HL-60 (cell line): ENCODE measurements at regions not wholly inside any gene's neighbourhood (a gene's known extent, or its start where the extent isn't known, plus 50 kb on each side); places are given as distances from the start of the nearest gene placed in this dataset.

ENCODE experiments used
- POLR2AphosphoS5 ChIP-seq: IDR thresholded peaks from 2 replicates; pipeline ENCODE4 v1.6.1; 2012; ENCODE audit warnings: low read depth
- REST ChIP-seq: IDR thresholded peaks from 2 replicates; pipeline ENCODE4 v1.6.1; 2012; ENCODE audit warnings: low read depth; ENCODE audit not compliant: insufficient replicate concordance
- SPI1 ChIP-seq: IDR thresholded peaks from 2 replicates; pipeline ENCODE4 v1.6.1; 2012; ENCODE audit warnings: low read depth, mild to moderate bottlenecking, borderline replicate concordance
- TF ChIP-seq, protein P1 (sequence below): IDR thresholded peaks from one replicate; pipeline ENCODE4 v1.5.1; 2011; ENCODE audit warnings: low read length, control low read depth, inconsistent platforms; ENCODE audit not compliant: insufficient read depth

DNA sequence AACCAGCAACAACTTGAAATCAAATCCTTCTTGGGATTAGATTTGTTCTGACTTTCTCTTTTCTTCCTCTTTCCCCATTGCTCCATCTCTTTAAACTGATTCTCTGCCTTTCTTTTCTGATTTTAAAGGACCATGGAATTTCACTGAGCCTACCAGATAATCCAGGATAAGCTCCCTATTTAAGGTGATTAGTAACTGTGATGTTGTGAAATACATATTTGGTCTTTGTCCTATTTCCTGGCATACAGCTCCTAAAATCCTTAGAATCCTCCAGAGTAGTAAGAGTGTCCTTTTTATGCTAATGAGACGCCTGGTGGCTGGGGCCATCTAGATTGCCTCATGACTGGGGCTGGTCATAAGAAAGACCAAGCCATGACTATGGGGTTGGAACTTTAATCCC lies 236.9 kb downstream of the USP25 start:
- TF ChIP-seq, protein P1, sequence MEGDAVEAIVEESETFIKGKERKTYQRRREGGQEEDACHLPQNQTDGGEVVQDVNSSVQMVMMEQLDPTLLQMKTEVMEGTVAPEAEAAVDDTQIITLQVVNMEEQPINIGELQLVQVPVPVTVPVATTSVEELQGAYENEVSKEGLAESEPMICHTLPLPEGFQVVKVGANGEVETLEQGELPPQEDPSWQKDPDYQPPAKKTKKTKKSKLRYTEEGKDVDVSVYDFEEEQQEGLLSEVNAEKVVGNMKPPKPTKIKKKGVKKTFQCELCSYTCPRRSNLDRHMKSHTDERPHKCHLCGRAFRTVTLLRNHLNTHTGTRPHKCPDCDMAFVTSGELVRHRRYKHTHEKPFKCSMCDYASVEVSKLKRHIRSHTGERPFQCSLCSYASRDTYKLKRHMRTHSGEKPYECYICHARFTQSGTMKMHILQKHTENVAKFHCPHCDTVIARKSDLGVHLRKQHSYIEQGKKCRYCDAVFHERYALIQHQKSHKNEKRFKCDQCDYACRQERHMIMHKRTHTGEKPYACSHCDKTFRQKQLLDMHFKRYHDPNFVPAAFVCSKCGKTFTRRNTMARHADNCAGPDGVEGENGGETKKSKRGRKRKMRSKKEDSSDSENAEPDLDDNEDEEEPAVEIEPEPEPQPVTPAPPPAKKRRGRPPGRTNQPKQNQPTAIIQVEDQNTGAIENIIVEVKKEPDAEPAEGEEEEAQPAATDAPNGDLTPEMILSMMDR: no peak
- TF ChIP-seq SPI1: no peak
- no peak for TF ChIP-seq POLR2AphosphoS5
- TF ChIP-seq REST: no peak
